Neuronal stem cell (in vitro differentiated cells): ENCODE measurements at regions not wholly inside any gene's neighbourhood (a gene's known extent, or its start where the extent isn't known, plus 50 kb on each side); places are given as distances from the start of the nearest gene placed in this dataset.

Source experiments
- DNase-seq: peaks from one replicate; pipeline ENCODE4 v3.0.0-alpha.2; 2013; ENCODE audit warnings: low spot score
- H2AFZ ChIP-seq: one replicate; pipeline ENCODE4 v1.6.1; 2013; ENCODE audit warnings: mild to moderate bottlenecking, low read length, inconsistent platforms
- H2AK5ac ChIP-seq: 2 replicates; pipeline ENCODE4 v1.6.1; 2013; ENCODE audit warnings: low read depth, mild to moderate bottlenecking, inconsistent platforms, low read length, moderate library complexity, mixed read lengths
- H2BK120ac ChIP-seq: 2 replicates; pipeline ENCODE4 v1.6.1; 2013; ENCODE audit warnings: low read depth, mild to moderate bottlenecking, inconsistent platforms, low read length, moderate library complexity, mixed read lengths
- H2BK12ac ChIP-seq: one replicate; pipeline ENCODE4 v1.6.1; 2013; ENCODE audit warnings: low read length, inconsistent platforms
- H2BK15ac ChIP-seq: 2 replicates; pipeline ENCODE4 v1.6.1; 2013; ENCODE audit warnings: mild to moderate bottlenecking, low read length, inconsistent platforms, mixed read lengths
- H2BK5ac ChIP-seq: one replicate; pipeline ENCODE4 v1.6.1; 2013; ENCODE audit warnings: inconsistent platforms, mild to moderate bottlenecking, low read length, moderate library complexity
- H3K14ac ChIP-seq: one replicate; pipeline ENCODE4 v1.6.1; 2013; ENCODE audit warnings: low read length, inconsistent platforms
- H3K18ac ChIP-seq: 2 replicates; pipeline ENCODE4 v1.6.1; 2013; ENCODE audit warnings: low read length, inconsistent platforms
- H3K23ac ChIP-seq: 2 replicates; pipeline ENCODE4 v1.6.1; 2013; ENCODE audit warnings: low read depth, mild to moderate bottlenecking, mixed read lengths, low read length, inconsistent platforms; ENCODE audit not compliant: poor library complexity
- H3K27ac ChIP-seq: replicated peaks from 3 replicates; pipeline ENCODE4 v1.5.1; 2013; ENCODE audit warnings: low read length, inconsistent platforms
- H3K27me3 ChIP-seq, 3 experiments: 2 replicates each; pipeline ENCODE4 v1.6.1; 2013; ENCODE audit warnings: low read length in 3 of 3, mild to moderate bottlenecking in 2 of 3, inconsistent platforms in 1 of 3, low read depth in 1 of 3, mixed read lengths in 1 of 3, moderate library complexity in 1 of 3; ENCODE audit not compliant: control insufficient read depth in 3 of 3, insufficient read depth in 3 of 3
- H3K36me3 ChIP-seq, 2 donors: replicated peaks in 1 of 2; 2 replicates each; pipeline ENCODE4 v1.6.1; 2013; ENCODE audit warnings: low read length in 2 of 2; ENCODE audit not compliant: control insufficient read depth in 2 of 2, insufficient read depth in 2 of 2
- H3K4ac ChIP-seq: 2 replicates; pipeline ENCODE4 v1.6.1; 2013; ENCODE audit warnings: inconsistent platforms, mild to moderate bottlenecking, low read length, moderate library complexity
- H3K4me1 ChIP-seq, 2 donors: 1 replicate in 1 of 2; 2 replicates in 1 of 2; pipeline ENCODE4 v1.6.1; 2013; ENCODE audit warnings: low read length in 2 of 2, low read depth in 1 of 2; ENCODE audit not compliant: control insufficient read depth in 2 of 2, insufficient read depth in 1 of 2
- H3K4me2 ChIP-seq: one replicate; pipeline ENCODE4 v1.6.1; 2013; ENCODE audit warnings: mild to moderate bottlenecking, low read length, inconsistent platforms; ENCODE audit not compliant: insufficient read depth, poor library complexity, severe bottlenecking
- H3K4me3 ChIP-seq, 2 donors: 2 replicates each; pipeline ENCODE4 v1.5.1; 2013; ENCODE audit warnings: low read length in 2 of 2, mild to moderate bottlenecking in 2 of 2, inconsistent platforms in 1 of 2, moderate library complexity in 1 of 2
- H3K79me1 ChIP-seq: one replicate; pipeline ENCODE4 v1.6.1; 2013; ENCODE audit warnings: low read depth, mild to moderate bottlenecking, inconsistent platforms, low read length, moderate library complexity
- H3K9ac ChIP-seq: one replicate; pipeline ENCODE4 v1.6.1; 2013; ENCODE audit warnings: mild to moderate bottlenecking, low read depth, low read length, inconsistent platforms; ENCODE audit not compliant: poor library complexity
- H3K9me3 ChIP-seq, 2 donors: replicated peaks in 1 of 2; 2 replicates each; pipeline versions ENCODE3 to v1.6.1; 2013; ENCODE audit warnings: low read length in 2 of 2, mild to moderate bottlenecking in 2 of 2, inconsistent platforms in 1 of 2, low read depth in 1 of 2, mixed read lengths in 1 of 2, moderate library complexity in 1 of 2; ENCODE audit not compliant: control insufficient read depth in 2 of 2, insufficient read depth in 1 of 2
- H4K8ac ChIP-seq: one replicate; pipeline ENCODE4 v1.6.1; 2013; ENCODE audit warnings: low read depth, mild to moderate bottlenecking, inconsistent platforms, low read length, moderate library complexity
- H4K91ac ChIP-seq: one replicate; pipeline ENCODE4 v1.6.1; 2013; ENCODE audit warnings: low read length, low read depth, mild to moderate bottlenecking, inconsistent platforms; ENCODE audit not compliant: poor library complexity
- whole genome bisulfite sequencing, 2 donors: extraction: QIAGEN DNeasy Blood & Tissue Kit; methylation state at CpG; one replicate each; pipeline ENCODE4 v1.1.7; 2013; ENCODE audit warnings: missing lambda C conversion rate in 2 of 2, mixed read lengths in 1 of 2; ENCODE audit not compliant: insufficient read length in 2 of 2, insufficient replicate concordance in 1 of 2; ENCODE audit errors: extremely low coverage in 2 of 2; 5-methylcytosine and 5-hydroxymethylcytosine counted together

DNA sequence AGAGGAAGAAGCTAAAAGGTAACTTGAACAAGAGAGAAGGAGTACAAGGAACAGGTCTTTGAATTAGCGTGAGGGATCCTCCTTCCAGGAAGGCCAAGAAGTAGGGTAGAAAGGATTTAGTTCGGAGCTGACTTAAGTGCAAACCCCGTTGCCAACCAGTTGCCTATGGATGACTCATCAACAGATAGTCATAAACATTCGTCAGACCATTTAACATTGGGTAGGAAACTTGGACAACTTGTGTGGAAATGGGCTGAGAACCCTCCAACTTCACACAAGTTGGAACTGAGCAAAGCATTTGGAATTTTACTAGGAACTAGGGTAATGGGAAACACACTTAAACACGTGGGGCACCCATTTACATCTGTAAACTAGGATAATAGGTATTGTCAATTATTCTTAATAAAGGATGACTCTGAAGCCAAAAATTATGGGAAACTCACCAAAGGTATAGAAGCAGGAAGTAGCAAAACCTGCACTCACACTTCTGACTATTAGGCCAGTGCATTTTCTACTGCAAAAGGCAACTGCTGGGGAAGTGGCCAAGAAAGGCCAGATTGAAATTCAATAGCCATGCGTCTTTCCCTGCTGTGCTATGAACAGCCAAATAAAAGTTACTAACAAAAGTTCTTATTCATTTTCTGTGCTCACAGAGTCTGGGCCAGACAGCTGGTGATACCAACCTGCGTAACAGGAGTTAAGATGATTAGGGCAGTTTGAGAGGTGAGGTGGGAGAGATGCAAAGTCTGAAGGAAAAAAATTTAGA, 174.5 kb upstream of the TMC3 start:
- Histone ChIP-seq H2BK5ac (no peak overlapping the region), H3K9me3 (no peaks in the 10 kb centered on the region), H3K9ac (no peak overlapping the region), H2BK15ac (no peak overlapping the region), H2BK120ac (no peak overlapping the region), H3K23ac (no peak overlapping the region), H3K36me3 (no peaks in the 10 kb centered on the region), H2AFZ (no peak overlapping the region), H2BK12ac (no peak overlapping the region), H3K14ac (no peak overlapping the region), H3K4me1 (peaks cover 0 to 2% of the 10 kb centered on the region in 2 donors), H3K27me3 (no peaks in the 10 kb centered on the region), H2AK5ac (no peak overlapping the region), H3K4me2 (no peak overlapping the region), H3K18ac (no peak overlapping the region), H3K27ac (no peak overlapping the region), H4K91ac (no peak overlapping the region), H3K4ac (no peak overlapping the region), H4K8ac (no peak overlapping the region), H3K79me1 (no peaks in the 10 kb centered on the region), H3K4me3 (no peak overlapping the region)
- no peak for DNase-seq
- WGBS, 2 donors: no CpG with 5 or more reads among the region's 7 CpGs

DNA sequence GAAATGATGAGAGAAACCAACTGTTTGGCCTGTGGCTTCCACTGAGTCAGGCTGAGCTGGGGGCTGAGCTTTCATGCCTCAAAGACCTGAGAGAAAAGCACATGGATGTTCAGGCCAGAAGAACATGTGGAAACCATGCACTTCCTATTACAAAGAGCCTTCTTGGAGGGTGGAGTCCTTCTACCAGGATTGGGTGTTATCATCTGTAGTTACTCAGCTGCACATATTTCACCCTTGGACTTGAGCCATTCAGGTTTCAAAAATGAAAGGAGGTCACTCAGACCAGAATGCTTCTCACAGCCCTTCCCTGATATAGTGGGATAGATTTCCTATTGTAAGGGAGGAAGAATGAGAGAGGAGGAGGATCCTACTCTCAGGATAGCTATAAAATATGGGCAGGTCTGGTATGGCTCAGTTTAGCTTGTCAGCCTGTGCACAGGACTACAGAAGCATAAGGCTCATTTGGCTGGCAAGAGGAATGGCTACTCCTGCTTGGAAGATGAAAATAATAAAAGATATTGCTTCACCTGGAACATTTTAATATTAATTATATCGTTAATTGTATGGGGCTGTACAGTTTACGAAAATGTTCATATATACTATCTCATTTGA, 173.6 kb upstream of the TMC3 start:
- H2BK5ac ChIP-seq: no peak overlapping the region
- H3K4me2 ChIP-seq: no peak overlapping the region
- H2BK15ac ChIP-seq: no peak overlapping the region
- no peak overlapping the region for H3K27ac ChIP-seq
- no peaks in the 10 kb centered on the region for H3K36me3 ChIP-seq
- no peak overlapping the region for H2BK12ac ChIP-seq
- DNase-seq: no peak
- H2BK120ac ChIP-seq: no peak overlapping the region
- H4K91ac ChIP-seq: no peak overlapping the region
- H3K14ac ChIP-seq: no peak overlapping the region
- H3K4me1 ChIP-seq: peaks cover 0 to 2% of the 10 kb centered on the region in 2 donors
- H3K9ac ChIP-seq: no peak overlapping the region
- no peak overlapping the region for H3K4ac ChIP-seq
- H3K18ac ChIP-seq: no peak overlapping the region
- H3K23ac ChIP-seq: no peak overlapping the region
- H2AFZ ChIP-seq: no peak overlapping the region
- no peaks in the 10 kb centered on the region for H3K79me1 ChIP-seq
- no peaks in the 10 kb centered on the region for H3K27me3 ChIP-seq
- H3K9me3 ChIP-seq: no peaks in the 10 kb centered on the region
- H2AK5ac ChIP-seq: no peak overlapping the region
- no CpG with 5 or more reads among the region's 2 CpGs for WGBS, 2 donors
- no peak overlapping the region for H3K4me3 ChIP-seq
- no peak overlapping the region for H4K8ac ChIP-seq

GRCh38 chr15:81544385-81544784, 170.4 kb upstream of the TMC3 start:
- H3K27me3 ChIP-seq: no peaks in the 10 kb centered on the region
- no peak overlapping the region for H2AFZ ChIP-seq
- no peak overlapping the region for H3K9ac ChIP-seq
- no peak overlapping the region for H2AK5ac ChIP-seq
- H3K14ac ChIP-seq: no peak overlapping the region
- no peaks in the 10 kb centered on the region for H3K79me1 ChIP-seq
- no peak overlapping the region for H3K4me2 ChIP-seq
- no peak for DNase-seq
- H3K4ac ChIP-seq: no peak overlapping the region
- no peak overlapping the region for H3K23ac ChIP-seq
- no peak overlapping the region for H2BK15ac ChIP-seq
- H3K36me3 ChIP-seq: no peaks in the 10 kb centered on the region
- H3K27ac ChIP-seq: no peak overlapping the region
- no peak overlapping the region for H3K18ac ChIP-seq
- peaks cover 0 to 2% of the 10 kb centered on the region in 2 donors for H3K4me1 ChIP-seq
- H2BK12ac ChIP-seq: no peak overlapping the region
- H2BK120ac ChIP-seq: no peak overlapping the region
- H2BK5ac ChIP-seq: no peak overlapping the region
- WGBS, 2 donors: no CpG with 5 or more reads among the region's 2 CpGs
- H3K4me3 ChIP-seq: no peak overlapping the region
- H4K8ac ChIP-seq: no peak overlapping the region
- no peak overlapping the region for H4K91ac ChIP-seq
- no peaks in the 10 kb centered on the region for H3K9me3 ChIP-seq

DNA sequence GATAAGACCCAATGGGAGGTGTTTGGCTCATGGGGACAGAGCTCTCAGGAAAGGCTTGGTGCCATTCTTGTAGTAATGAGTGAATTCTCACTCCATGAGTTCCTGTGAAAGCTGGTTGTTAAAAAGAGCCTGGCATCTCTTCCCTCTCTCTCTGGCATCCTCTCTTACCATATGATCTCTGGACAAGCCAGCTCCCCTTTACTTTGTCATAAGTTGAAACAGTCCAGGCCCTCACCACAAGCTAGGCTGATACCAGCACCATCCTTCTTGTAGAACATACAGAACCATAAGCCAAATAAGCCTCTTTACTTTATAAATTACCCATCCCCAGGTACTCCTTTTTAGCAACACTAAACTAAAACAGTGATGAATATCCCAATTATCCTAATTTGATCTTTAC, 166.9 kb upstream of the TMC3 start:
- Histone ChIP-seq H2BK12ac (no peak overlapping the region), H3K9me3 (no peaks in the 10 kb centered on the region), H3K18ac (no peak overlapping the region), H2AK5ac (no peak overlapping the region), H2BK15ac (no peak overlapping the region), H3K27me3 (no peaks in the 10 kb centered on the region), H3K79me1 (no peaks in the 10 kb centered on the region), H3K27ac (no peak overlapping the region), H2AFZ (no peak overlapping the region), H3K9ac (no peak overlapping the region), H3K36me3 (no peaks in the 10 kb centered on the region), H2BK5ac (no peak overlapping the region), H3K23ac (no peak overlapping the region), H3K4me2 (no peak overlapping the region), H3K4me1 (no peaks in the 10 kb centered on the region), H4K8ac (no peak overlapping the region), H3K4me3 (no peak overlapping the region), H3K4ac (no peak overlapping the region), H4K91ac (no peak overlapping the region), H2BK120ac (no peak overlapping the region), H3K14ac (no peak overlapping the region)
- no peak for DNase-seq
